GM12875 (cell line): ENCODE measurements at regions not wholly inside any gene's neighbourhood (a gene's known extent, or its start where the extent isn't known, plus 50 kb on each side); places are given as distances from the start of the nearest gene placed in this dataset.

ENCODE experiments used
- H3K4me3 ChIP-seq: one replicate; pipeline ENCODE4 v1.5.1; 2011; ENCODE audit warnings: low read depth, low read length, control low read depth
- CTCF ChIP-seq: IDR thresholded peaks from 2 replicates; pipeline ENCODE4 v1.5.1; 2011; ENCODE audit warnings: low read depth, mild to moderate bottlenecking, control low read depth, inconsistent platforms, low read length, moderate library complexity, borderline replicate concordance; ENCODE audit not compliant: insufficient read depth

DNA sequence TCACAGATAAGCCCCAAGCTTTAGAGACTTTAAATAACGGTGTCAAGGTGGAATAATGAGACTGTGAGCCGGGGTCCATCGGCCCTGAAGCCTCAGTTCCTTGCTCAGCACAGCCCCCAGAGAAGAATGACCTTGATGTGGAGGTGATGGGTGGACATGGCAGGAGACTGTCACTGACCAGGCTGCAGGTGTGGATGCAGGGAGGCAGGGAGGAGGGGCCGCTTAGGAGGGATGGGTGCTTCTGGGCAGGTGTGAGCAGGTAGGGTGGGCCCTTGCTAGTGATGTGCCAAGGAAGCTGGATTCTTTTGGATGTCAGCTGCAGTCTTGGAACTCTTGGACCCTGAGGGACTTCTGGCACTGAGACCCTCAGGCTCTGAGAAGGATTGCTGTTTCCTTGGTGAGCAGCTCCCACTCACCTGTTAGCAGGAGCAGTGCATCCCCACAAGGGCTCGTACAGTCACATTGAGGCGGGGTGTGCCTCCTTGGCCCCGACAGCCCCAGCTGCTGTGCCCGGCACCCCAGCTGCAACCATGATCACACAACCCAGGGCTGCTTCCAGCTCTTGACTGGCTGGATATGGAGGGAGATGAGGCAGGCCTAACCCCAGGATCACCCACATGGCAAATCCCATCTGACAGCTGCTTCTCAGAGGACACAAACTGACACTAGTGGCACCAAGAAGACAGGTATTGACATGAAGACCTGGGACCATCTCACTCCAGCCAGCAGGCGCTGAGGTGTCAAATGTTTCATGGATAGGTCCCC, 209.8 kb upstream of the HDAC4 start:
- TF ChIP-seq CTCF, result no peak
- H3K4me3 ChIP-seq, result no peak overlapping the region

- H3K4me3 ChIP-seq, result no peak overlapping the region
- TF ChIP-seq CTCF, result no peak
These were observed 208.9 kb upstream of the HDAC4 start for GRCh38 chr2:239609607-239610310.

- TF ChIP-seq CTCF, result no peak
- no peak overlapping the region for H3K4me3 ChIP-seq
These were observed 208.3 kb upstream of the HDAC4 start for GRCh38 chr2:239609162-239609561.

GRCh38 chr2:239608723-239609122, 207.9 kb upstream of the HDAC4 start:
- no peak for TF ChIP-seq CTCF
- no peak overlapping the region for H3K4me3 ChIP-seq

GRCh38 chr2:239608260-239608659, 207.4 kb upstream of the HDAC4 start:
- H3K4me3 ChIP-seq, result no peak overlapping the region
- TF ChIP-seq CTCF, result no peak

DNA sequence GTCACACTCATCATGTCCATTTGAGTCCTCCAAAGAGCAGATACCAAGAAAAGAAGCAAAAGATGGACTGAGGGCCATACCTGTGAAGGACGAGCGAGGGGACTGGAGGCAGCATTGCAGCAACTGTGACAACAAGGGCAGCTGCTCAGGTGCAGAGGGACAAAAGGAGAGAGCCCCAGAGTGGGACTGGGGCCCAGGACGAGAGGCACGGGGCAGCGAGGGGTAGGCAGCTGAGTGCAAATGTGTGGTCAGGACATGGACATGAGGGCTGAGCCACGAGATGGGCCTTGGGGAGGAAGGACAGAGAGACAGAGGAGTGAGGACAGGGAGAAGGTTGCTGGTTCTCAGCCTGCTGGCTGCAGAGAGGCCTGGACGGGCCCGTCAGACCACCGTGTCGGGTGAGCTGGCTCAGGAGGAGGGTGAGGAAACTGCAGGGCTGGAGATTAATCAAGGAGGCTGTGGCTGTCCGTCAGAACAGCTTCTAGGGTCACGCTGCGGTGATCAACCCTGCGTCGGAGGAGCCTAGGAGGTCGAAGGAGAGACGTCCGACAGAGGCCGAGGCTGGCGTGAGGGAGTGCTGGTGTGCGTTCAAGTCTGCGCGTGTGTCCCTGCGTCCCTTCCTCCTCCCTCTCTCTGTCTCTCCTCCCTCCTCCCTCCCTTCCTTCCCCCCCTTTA, 206.8 kb upstream of the HDAC4 start:
- no peak for TF ChIP-seq CTCF
- no peak overlapping the region for H3K4me3 ChIP-seq
